ENCODE measurements at regions not wholly inside any gene's neighbourhood (a gene's known extent, or its start where the extent isn't known, plus 50 kb on each side); places are given as distances from the start of the nearest gene placed in this dataset.

DNA sequence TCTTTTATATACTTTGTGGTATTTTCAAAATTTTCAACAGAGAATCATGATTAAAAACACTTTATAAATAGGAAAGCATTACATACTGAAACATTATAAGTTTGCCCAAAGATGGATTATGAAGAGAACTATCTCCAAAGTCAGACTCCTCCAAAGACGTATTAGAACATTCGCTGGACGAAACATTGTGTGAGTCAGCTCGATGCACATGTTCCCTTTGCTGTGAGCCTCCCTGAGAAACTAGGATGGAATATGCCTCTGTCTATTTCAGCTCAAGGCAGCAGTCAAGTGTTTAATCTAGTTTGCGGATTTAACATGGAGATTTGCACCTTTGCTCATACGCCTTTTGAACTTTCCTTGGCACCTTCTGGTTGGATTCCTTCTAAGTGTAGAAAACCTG lies 92.2 kb upstream of the NCKAP5 start:
- TF ChIP-seq, protein P1, sequence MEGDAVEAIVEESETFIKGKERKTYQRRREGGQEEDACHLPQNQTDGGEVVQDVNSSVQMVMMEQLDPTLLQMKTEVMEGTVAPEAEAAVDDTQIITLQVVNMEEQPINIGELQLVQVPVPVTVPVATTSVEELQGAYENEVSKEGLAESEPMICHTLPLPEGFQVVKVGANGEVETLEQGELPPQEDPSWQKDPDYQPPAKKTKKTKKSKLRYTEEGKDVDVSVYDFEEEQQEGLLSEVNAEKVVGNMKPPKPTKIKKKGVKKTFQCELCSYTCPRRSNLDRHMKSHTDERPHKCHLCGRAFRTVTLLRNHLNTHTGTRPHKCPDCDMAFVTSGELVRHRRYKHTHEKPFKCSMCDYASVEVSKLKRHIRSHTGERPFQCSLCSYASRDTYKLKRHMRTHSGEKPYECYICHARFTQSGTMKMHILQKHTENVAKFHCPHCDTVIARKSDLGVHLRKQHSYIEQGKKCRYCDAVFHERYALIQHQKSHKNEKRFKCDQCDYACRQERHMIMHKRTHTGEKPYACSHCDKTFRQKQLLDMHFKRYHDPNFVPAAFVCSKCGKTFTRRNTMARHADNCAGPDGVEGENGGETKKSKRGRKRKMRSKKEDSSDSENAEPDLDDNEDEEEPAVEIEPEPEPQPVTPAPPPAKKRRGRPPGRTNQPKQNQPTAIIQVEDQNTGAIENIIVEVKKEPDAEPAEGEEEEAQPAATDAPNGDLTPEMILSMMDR (IDR thresholded peaks at IDR 0.05) = no peak
- ATAC-seq (ENCODE audit: low FRiP score) (no peak), DNase-seq (ENCODE audit: low spot score) (no peak)

DNA sequence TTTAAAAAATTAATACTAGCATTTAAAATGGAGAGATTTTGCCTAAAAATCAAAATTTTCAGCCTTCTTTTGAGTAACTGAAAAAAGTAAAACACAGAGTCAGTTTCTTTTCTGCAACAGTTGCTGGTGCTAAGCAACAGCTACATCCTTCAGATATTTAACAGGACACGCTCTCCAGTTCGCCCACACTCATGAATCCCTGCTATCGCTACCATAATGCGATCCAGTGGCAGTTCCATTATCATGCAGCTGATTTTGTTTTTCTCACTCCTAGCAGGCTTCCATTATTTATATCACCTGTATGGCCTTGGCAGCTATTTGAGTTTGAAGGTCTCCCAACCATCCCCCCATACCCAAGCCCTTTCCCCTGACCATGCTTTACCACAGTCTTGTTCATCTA lies 93.1 kb upstream of the NCKAP5 start:
- ATAC-seq (ENCODE audit: low FRiP score) = no peak
- TF ChIP-seq, protein P1 (IDR thresholded peaks at IDR 0.05) = no peak
- no peak for DNase-seq (ENCODE audit: low spot score)

DNA sequence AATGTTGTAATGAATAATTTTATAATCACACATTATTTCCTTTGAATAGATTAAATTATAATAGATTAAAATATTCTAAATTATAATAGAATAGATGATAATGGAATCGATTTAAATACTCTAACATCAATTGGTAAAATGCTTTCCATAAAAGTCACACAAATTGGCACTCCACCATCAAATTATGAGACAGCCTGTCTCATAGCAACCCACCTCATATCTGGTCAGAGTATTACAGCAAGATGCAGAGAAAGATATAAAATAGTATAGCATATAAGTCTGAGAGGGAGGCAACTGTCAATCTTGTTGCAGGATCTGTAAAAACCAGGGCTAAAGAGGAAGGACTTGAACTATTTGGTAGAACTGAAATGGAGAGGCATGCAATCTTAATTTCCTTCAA lies 98.4 kb upstream of the NCKAP5 start:
- ATAC-seq (ENCODE audit: low FRiP score) (no peak), DNase-seq (ENCODE audit: low spot score) (no peak)
- TF ChIP-seq, protein P1 (IDR thresholded peaks at IDR 0.05) = no peak

DNA sequence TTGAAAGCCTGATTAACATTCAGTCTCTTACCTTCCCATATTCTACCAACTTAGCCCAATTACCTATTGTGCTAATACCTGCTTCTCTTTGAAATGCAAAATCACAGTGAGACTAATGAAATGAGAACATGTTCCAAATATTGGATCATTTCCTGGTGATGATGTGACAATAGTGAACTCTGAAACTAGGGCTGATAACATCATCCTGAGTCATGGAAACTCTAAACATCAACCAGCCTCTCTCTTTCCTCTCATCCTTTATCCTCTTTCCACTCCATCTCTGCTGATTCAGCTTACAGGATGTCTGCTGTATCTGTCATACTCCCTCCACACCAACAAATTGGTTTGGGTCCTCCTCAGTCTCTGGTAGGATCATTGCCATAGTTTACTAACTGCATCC lies 98.8 kb upstream of the NCKAP5 start:
- no peak for ATAC-seq (ENCODE audit: low FRiP score)
- no peak for DNase-seq (ENCODE audit: low spot score)
- TF ChIP-seq, protein P1 (IDR thresholded peaks at IDR 0.05) = no peak

DNA sequence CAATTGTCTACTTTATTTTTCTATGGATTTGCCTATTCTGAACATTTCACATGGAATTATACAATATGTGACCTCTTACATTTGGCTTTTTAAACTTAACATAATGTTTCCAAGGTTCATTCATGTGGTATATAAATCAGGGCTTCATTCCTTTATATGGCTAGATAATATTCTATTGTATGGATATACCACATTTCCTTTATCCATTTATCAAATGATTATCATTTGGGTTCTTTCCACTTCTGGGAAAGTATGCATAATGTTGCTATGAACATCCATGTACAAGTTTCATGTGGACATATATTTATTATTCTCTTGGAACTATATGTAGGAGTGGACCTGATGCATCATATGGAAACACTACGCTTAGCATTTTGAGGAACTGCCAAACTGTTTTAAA lies 99.7 kb upstream of the NCKAP5 start:
- ATAC-seq (ENCODE audit: low FRiP score) (no peak), DNase-seq (ENCODE audit: low spot score) (no peak)
- TF ChIP-seq, protein P1 (IDR thresholded peaks at IDR 0.05) = no peak

DNA sequence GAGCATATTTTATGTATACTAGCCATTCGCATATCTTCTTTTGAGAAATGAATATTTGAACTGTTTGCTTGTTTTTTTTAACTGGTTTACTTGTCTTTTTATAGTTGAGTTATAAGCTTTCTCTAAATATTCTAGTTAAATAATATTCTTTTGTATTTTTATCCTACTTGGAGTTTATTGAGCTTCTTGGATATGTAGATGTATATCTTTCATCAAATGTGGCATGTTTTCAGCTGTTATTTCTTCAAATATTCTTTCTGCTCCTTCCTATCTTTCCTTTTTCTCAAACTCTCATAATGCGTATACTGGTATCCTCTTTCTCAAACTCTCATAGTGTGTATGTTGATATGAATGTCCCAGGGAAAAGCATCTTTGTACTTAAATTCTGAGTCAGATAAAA lies 100.3 kb upstream of the NCKAP5 start:
- TF ChIP-seq, protein P1 (IDR thresholded peaks at IDR 0.05) = no peak
- no peak for ATAC-seq (ENCODE audit: low FRiP score)

DNA sequence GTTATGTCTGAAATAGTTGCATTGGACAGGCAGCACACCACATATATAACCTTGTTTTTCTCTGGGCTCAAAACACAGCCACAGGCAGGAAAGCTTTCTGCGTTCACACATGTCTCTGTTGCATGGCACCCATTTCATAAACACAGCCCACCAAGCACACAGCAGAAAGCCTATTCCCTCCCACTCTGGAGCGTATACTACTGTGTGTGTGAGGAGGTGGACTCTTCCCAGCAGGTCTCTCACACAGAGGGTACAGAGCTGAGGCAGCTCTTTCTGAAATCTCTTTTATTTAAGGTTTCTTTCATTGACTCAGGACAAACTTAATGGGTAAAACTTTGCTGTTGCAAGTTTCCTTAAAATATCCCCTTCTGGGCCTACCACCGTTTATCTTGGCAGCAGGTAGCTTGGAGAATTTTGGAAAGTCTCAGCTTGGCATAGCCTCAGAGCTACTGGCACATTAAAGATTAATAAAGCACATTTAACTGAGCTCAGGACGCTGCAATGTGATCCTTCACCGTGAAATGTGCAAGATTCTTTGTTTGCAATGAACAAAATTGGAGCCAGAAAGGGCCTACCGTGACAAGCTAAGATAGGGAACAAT lies 105.1 kb upstream of the NCKAP5 start:
- TF ChIP-seq, protein P1 (IDR thresholded peaks at IDR 0.05) = no peak
- DNase-seq (ENCODE audit: low spot score) = no peak
- ATAC-seq (ENCODE audit: low FRiP score) = no peak

More for the DNA sequence above, 100.3 kb upstream of the NCKAP5 start:
- no peak for DNase-seq (ENCODE audit: low spot score)

All from omental fat pad (tissue), 3 donors.